Endothelial cell of umbilical vein (primary cell): ENCODE measurements at regions not wholly inside any gene's neighbourhood (a gene's known extent, or its start where the extent isn't known, plus 50 kb on each side); places are given as distances from the start of the nearest gene placed in this dataset.

Experiments
- BruUV-seq: library from RNA; stranded (reverse); fragments of 400-500 nt; replicated peaks from 2 replicates; lab custom pipeline; 2021; lab: Mats Ljungman, UMichigan
- CTCF ChIA-PET: fragments of 300-600, 350-600 bp; sonication (Branson Sonifier 250); formaldehyde crosslinking; loops from one replicate; lab custom pipeline; 2021; ENCODE audit warnings: antibody characterized with exemption, inconsistent platforms; lab: Charles Lee
- POLR2A ChIA-PET: fragments of 300-600, 350-600 bp; sonication (Branson Sonifier 250); formaldehyde crosslinking; loops from one replicate; lab custom pipeline; 2021; ENCODE audit warnings: antibody characterized with exemption, inconsistent platforms; lab: Charles Lee
- DNase-seq: peaks from one replicate; pipeline ENCODE4 v3.0.0-alpha.2; 2011; ENCODE audit warnings: low read depth, low spot score
- FAIRE-seq: peaks from 2 replicates; lab custom pipeline; 2011; peaks lifted over from hg19 to GRCh38; lab: Jason Lieb, UNC
- H2AFZ ChIP-seq: 2 replicates; pipeline ENCODE4 v1.6.0; 2012; ENCODE audit warnings: low read depth, low read length, control low read depth, inconsistent platforms
- H3K27ac ChIP-seq: 2 replicates; pipeline ENCODE4 v1.5.1; 2011; ENCODE audit warnings: low read depth, mild to moderate bottlenecking, control low read depth, low read length, moderate library complexity; ENCODE audit not compliant: insufficient read depth
- H3K27me3 ChIP-seq, 2 experiments: 2 replicates each; pipeline versions ENCODE4 v1.6.0 to v1.6.1; 2011; ENCODE audit warnings: low read length in 2 of 2, mixed read lengths in 1 of 2; ENCODE audit not compliant: control insufficient read depth in 2 of 2, insufficient read depth in 2 of 2
- H3K36me3 ChIP-seq, 2 experiments: 2 replicates in 1 of 2; 3 replicates in 1 of 2; pipeline ENCODE4 v1.5.1; 2011; ENCODE audit warnings: low read length in 2 of 2, mild to moderate bottlenecking in 1 of 2, moderate library complexity in 1 of 2; ENCODE audit not compliant: control insufficient read depth in 2 of 2, insufficient read depth in 2 of 2; ENCODE audit errors: extremely low read depth in 1 of 2
- H3K4me1 ChIP-seq: 3 replicates; pipeline ENCODE4 v1.5.1; 2011; ENCODE audit warnings: mild to moderate bottlenecking, low read length; ENCODE audit not compliant: control insufficient read depth, insufficient read depth; ENCODE audit errors: extremely low read depth
- H3K4me2 ChIP-seq: 2 replicates; pipeline ENCODE4 v1.6.1; 2011; ENCODE audit warnings: low read length, control low read depth, mixed read lengths; ENCODE audit not compliant: insufficient read depth
- H3K4me3 ChIP-seq, 3 experiments: fragments of 200-600 bp in 1 of 3; sonication (generic), shearing (Covaris generic) in 1 of 3; replicated peaks in 1 of 3; 2 replicates each; pipeline ENCODE4 v1.5.1; 2011 to 2016; ENCODE audit warnings: control low read depth in 3 of 3, low read length in 3 of 3, mild to moderate bottlenecking in 2 of 3, inconsistent platforms in 1 of 3, low read depth in 1 of 3, moderate library complexity in 1 of 3; ENCODE audit not compliant: insufficient read depth in 1 of 3
- H3K79me2 ChIP-seq: 2 replicates; pipeline ENCODE4 v1.6.0; 2012; ENCODE audit warnings: low read length, inconsistent platforms; ENCODE audit not compliant: control insufficient read depth, insufficient read depth
- H3K9ac ChIP-seq: replicated peaks from 2 replicates; pipeline ENCODE3; 2011; ENCODE audit warnings: low read length, control low read depth; ENCODE audit not compliant: insufficient read depth; ENCODE audit errors: extremely low read depth
- H3K9me1 ChIP-seq: replicated peaks from 3 replicates; pipeline ENCODE4 v1.6.0; 2011; ENCODE audit warnings: mild to moderate bottlenecking, low read length; ENCODE audit not compliant: control insufficient read depth, insufficient read depth; ENCODE audit errors: extremely low read depth
- H3K9me3 ChIP-seq: replicated peaks from 2 replicates; pipeline ENCODE4 v1.5.1; 2012; ENCODE audit warnings: low read length, inconsistent platforms; ENCODE audit not compliant: control insufficient read depth, insufficient read depth
- H4K20me1 ChIP-seq: replicated peaks from 2 replicates; pipeline ENCODE3; 2011; ENCODE audit warnings: mild to moderate bottlenecking, low read length; ENCODE audit not compliant: control insufficient read depth, insufficient read depth; ENCODE audit errors: extremely low read depth
- CTCF ChIP-seq, 2 donors: IDR thresholded peaks; 1 replicate in 1 of 2; 2 replicates in 1 of 2; pipeline ENCODE4 v1.5.1; 2011; ENCODE audit warnings: low read length in 2 of 2, mild to moderate bottlenecking in 2 of 2, moderate library complexity in 2 of 2, control low read depth in 1 of 2, inconsistent platforms in 1 of 2, low read depth in 1 of 2; ENCODE audit not compliant: insufficient read depth in 1 of 2; ENCODE audit errors: extremely low read depth in 1 of 2
- EZH2 ChIP-seq: IDR thresholded peaks from 2 replicates; pipeline ENCODE4 v1.6.1; 2012; ENCODE audit warnings: borderline replicate concordance, low read depth, mild to moderate bottlenecking, moderate library complexity, low read length, inconsistent platforms; ENCODE audit not compliant: severe bottlenecking
- FOS ChIP-seq: IDR thresholded peaks from 2 replicates; pipeline ENCODE4 v1.6.1; 2011; ENCODE audit warnings: mild to moderate bottlenecking, low read length, moderate library complexity, borderline replicate concordance; ENCODE audit not compliant: insufficient read depth
- GATA2 ChIP-seq: IDR thresholded peaks from 2 replicates; pipeline ENCODE4 v1.7.0; 2011; ENCODE audit warnings: low read depth, mild to moderate bottlenecking, moderate library complexity, mixed read lengths, low read length; ENCODE audit not compliant: insufficient read length, insufficient read depth
- JUN ChIP-seq: IDR thresholded peaks from 2 replicates; pipeline ENCODE4 v1.6.1; 2011; ENCODE audit warnings: borderline replicate concordance, low read depth; ENCODE audit not compliant: insufficient read length, insufficient read depth
- MYC ChIP-seq: IDR thresholded peaks from one replicate; pipeline ENCODE4 v1.6.1; 2011; ENCODE audit warnings: mild to moderate bottlenecking, low read depth, low read length
- POLR2A ChIP-seq: IDR thresholded peaks from 2 replicates; pipeline ENCODE4 v1.6.1; 2012; ENCODE audit warnings: low read depth, mild to moderate bottlenecking, control low read depth, low read length
- POLR2AphosphoS5 ChIP-seq: IDR thresholded peaks from 2 replicates; pipeline ENCODE4 v1.6.1; 2012; ENCODE audit warnings: low read depth, mild to moderate bottlenecking, control low read depth, low read length, moderate library complexity; ENCODE audit not compliant: insufficient read depth
- dilution Hi-C: fragments of 300-500 bp; cut with MboI; formaldehyde crosslinking; loops from one replicate; pipeline ENCODE4 v1.15.0; 2019; ENCODE audit warnings: low sequenced_read_pairs; ENCODE audit not compliant: extremely low pct_ligation_motif_present
- intact Hi-C: fragments of 100-400 bp; cut with micrococcal nuclease; formaldehyde crosslinking; loops from one replicate; pipeline ENCODE4 v1.10.0; 2022
- TF ChIP-seq, protein P1 (sequence below): IDR thresholded peaks from 2 replicates; pipeline ENCODE4 v1.6.1; 2011; ENCODE audit not compliant: insufficient read depth, insufficient read length

DNA sequence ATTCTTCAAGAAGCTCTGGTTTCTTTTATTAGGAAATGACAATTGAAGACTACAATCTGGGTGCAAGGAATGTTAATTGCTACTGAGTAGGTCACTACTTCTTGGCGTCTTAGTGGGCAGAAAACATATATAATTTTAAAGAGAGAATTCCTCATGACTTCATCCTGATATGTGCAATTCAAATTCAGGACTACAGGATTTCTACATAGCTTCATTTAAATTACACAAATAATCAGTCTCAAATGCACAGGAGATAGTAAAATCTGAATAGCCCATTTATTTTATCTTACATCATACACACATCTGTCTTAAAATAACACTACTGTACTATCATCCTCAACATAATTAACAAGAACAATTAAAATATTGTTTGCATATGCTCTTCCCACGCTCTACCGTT lies 52.5 kb upstream of the GPR149 start:
- Histone ChIP-seq H3K4me3 (no peak overlapping the region), H3K9me1 (no peaks in the 10 kb centered on the region), H3K79me2 (no peaks in the 10 kb centered on the region), H3K36me3 (no peaks in the 10 kb centered on the region), H3K27ac (no peak overlapping the region), H3K27me3 (no peaks in the 10 kb centered on the region), H2AFZ (no peak overlapping the region), H4K20me1 (no peaks in the 10 kb centered on the region), H3K9me3 (peaks cover 1% of the 10 kb centered on the region), H3K4me1 (no peaks in the 10 kb centered on the region), H3K9ac (no peak overlapping the region), H3K4me2 (no peak overlapping the region)
- ChIA-PET CTCF (no interaction called here), POLR2A (no interaction called here)
- no TSS peak for BruUV-seq
- intact Hi-C loops (no loop called here), dilution Hi-C loops (no loop called here)
- no peak for DNase-seq
- TF ChIP-seq FOS (no peak), GATA2 (no peak), EZH2 (no peak), CTCF (IDR thresholded peaks at IDR 0.05; ENCODE audit: extremely low read depth in 1 of 2, insufficient read depth in 1 of 2, low read depth in 1 of 2, low read length in 2 of 2) (no peak), POLR2AphosphoS5 (no peak), MYC (no peak), POLR2A (no peak), JUN (no peak)
- TF ChIP-seq, protein P1, sequence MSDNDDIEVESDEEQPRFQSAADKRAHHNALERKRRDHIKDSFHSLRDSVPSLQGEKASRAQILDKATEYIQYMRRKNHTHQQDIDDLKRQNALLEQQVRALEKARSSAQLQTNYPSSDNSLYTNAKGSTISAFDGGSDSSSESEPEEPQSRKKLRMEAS = no peak
- no peak for FAIRE-seq
